ENCODE measurements at regions not wholly inside any gene's neighbourhood (a gene's known extent, or its start where the extent isn't known, plus 50 kb on each side); places are given as distances from the start of the nearest gene placed in this dataset.
A peak's percentile ranks its signal among the peaks of the same experiment; 100 is the strongest.

DNA sequence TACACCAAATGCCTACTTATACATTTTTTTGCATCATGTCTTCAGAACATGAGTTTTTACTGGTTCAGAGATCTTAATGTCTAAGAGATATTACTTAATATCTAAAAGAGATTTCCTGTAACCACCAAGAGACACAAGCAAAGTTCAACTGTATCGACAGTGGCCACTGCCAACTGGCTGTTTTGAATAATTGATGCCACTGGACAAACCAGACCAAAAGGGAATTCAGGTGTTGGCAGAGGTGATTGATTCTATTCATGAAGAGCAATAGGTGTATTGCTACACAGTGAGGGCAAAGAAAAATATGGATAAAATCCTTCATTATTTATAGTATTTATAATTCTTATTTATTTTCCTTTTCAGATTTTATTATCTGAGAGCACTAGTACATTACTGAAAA is 58.5 kb upstream of the ANKRD17 start:
- ChIA-PET CTCF (no interaction called here), POLR2A (ENCODE audit: low non-redundant PET) (no interaction called here)
- H3K9me3 ChIP-seq (ENCODE audit: low read depth, low read length, poor library complexity, severe bottlenecking) = no peaks in the 10 kb centered on the region
- H3K27ac ChIP-seq (ENCODE audit: low read depth, low read length, poor library complexity, severe bottlenecking) = no peak overlapping the region
- H3K4me1 ChIP-seq (ENCODE audit: insufficient read depth, low read length, poor library complexity, severe bottlenecking) = no peaks in the 10 kb centered on the region
- intact Hi-C loops (cut with micrococcal nuclease; ENCODE audit: unreplicated experiment) = loop anchor here (10.0 kb wide), 2 partner anchors 128 to 338 kb away; no protein-coding TSS in a partner anchor
- no peaks in the 10 kb centered on the region for H3K36me3 ChIP-seq (ENCODE audit: insufficient read depth, low read length, poor library complexity, severe bottlenecking)
- BruUV-seq (replicated peaks) = no TSS peak
- no peak for TF ChIP-seq EZH2 (IDR thresholded peaks at IDR 0.05; ENCODE audit: borderline replicate concordance, low read depth, low read length, poor library complexity, severe bottlenecking)
- no peak for DNase-seq (ENCODE audit: low spot score)
- no peaks in the 10 kb centered on the region for H3K27me3 ChIP-seq (replicated peaks; ENCODE audit: insufficient read depth, low read depth, low read length, poor library complexity)
- H3K4me3 ChIP-seq (ENCODE audit: low read depth, low read length, poor library complexity, severe bottlenecking) = no peak overlapping the region

DNA sequence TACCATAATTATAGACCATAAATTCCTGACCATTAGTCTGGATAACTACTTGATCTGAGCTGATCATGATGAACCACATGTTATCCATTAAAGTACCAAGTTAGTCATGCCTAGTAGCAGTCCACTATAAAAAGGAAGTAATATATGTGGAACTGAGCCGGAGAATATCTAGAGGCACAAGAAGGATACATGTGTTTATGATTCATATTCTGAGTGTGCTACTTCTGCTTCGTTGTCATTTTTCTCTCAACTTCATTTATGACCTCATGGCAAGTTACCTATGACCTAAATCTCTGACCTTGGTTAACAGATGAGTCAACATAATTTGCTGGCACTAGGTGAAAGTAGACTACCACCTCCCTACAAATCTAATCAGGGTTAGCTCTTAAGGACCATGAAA is 56.5 kb upstream of the ANKRD17 start:
- Histone ChIP-seq H3K27me3 (replicated peaks; ENCODE audit: insufficient read depth, low read depth, low read length, poor library complexity) (no peaks in the 10 kb centered on the region), H3K27ac (ENCODE audit: low read depth, low read length, poor library complexity, severe bottlenecking) (no peak overlapping the region), H3K4me1 (ENCODE audit: insufficient read depth, low read length, poor library complexity, severe bottlenecking) (no peaks in the 10 kb centered on the region), H3K36me3 (ENCODE audit: insufficient read depth, low read length, poor library complexity, severe bottlenecking) (no peaks in the 10 kb centered on the region), H3K9me3 (ENCODE audit: low read depth, low read length, poor library complexity, severe bottlenecking) (no peaks in the 10 kb centered on the region), H3K4me3 (ENCODE audit: low read depth, low read length, poor library complexity, severe bottlenecking) (no peak overlapping the region)
- ChIA-PET POLR2A (ENCODE audit: low non-redundant PET) (no interaction called here), CTCF (no interaction called here)
- TF ChIP-seq, protein P1, sequence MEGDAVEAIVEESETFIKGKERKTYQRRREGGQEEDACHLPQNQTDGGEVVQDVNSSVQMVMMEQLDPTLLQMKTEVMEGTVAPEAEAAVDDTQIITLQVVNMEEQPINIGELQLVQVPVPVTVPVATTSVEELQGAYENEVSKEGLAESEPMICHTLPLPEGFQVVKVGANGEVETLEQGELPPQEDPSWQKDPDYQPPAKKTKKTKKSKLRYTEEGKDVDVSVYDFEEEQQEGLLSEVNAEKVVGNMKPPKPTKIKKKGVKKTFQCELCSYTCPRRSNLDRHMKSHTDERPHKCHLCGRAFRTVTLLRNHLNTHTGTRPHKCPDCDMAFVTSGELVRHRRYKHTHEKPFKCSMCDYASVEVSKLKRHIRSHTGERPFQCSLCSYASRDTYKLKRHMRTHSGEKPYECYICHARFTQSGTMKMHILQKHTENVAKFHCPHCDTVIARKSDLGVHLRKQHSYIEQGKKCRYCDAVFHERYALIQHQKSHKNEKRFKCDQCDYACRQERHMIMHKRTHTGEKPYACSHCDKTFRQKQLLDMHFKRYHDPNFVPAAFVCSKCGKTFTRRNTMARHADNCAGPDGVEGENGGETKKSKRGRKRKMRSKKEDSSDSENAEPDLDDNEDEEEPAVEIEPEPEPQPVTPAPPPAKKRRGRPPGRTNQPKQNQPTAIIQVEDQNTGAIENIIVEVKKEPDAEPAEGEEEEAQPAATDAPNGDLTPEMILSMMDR (conservative IDR thresholded peaks at IDR 0.05; ENCODE audit: low read depth, low read length) = no peak
- no peak for TF ChIP-seq EZH2 (IDR thresholded peaks at IDR 0.05; ENCODE audit: borderline replicate concordance, low read depth, low read length, poor library complexity, severe bottlenecking)
- no peak for DNase-seq (ENCODE audit: low spot score)
- intact Hi-C loops (cut with micrococcal nuclease; ENCODE audit: unreplicated experiment) = loop anchor here (10.0 kb wide), 2 partner anchors 130 to 340 kb away; no protein-coding TSS in a partner anchor
- no TSS peak for BruUV-seq (replicated peaks)

DNA sequence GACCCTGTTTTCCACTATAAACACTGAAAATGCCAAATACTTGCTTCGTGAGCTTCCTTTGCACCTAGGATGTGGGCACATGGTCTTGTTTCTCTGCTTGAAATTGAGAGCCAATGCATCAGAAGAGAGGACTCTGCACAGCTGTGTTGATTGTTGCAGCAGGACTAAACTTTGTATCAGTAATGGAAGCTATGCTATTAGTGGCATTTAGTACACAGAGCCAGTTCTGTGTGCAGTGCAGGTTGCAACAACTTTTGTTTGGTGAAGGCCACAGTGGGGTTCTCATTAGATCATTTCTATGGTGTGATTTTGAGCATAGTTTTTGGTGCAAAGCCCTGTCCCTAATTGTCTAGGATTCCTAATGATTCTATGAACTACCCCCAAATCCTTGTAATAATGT is 54.4 kb upstream of the ANKRD17 start:
- BruUV-seq (replicated peaks) = no TSS peak
- POLR2A ChIA-PET (ENCODE audit: low non-redundant PET) = no interaction called here
- Histone ChIP-seq H3K27ac (ENCODE audit: low read depth, low read length, poor library complexity, severe bottlenecking) (no peak overlapping the region), H3K9me3 (ENCODE audit: low read depth, low read length, poor library complexity, severe bottlenecking) (no peaks in the 10 kb centered on the region), H3K27me3 (replicated peaks; ENCODE audit: insufficient read depth, low read depth, low read length, poor library complexity) (no peaks in the 10 kb centered on the region), H3K36me3 (ENCODE audit: insufficient read depth, low read length, poor library complexity, severe bottlenecking) (no peaks in the 10 kb centered on the region), H3K4me3 (ENCODE audit: low read depth, low read length, poor library complexity, severe bottlenecking) (no peak overlapping the region), H3K4me1 (ENCODE audit: insufficient read depth, low read length, poor library complexity, severe bottlenecking) (no peaks in the 10 kb centered on the region)
- intact Hi-C loops (cut with micrococcal nuclease; ENCODE audit: unreplicated experiment) = loop anchor here (10.0 kb wide), 2 partner anchors 132 to 342 kb away; no protein-coding TSS in a partner anchor
- CTCF ChIA-PET = interaction anchor here (0.6 to 0.7 kb wide), 3 partner anchors 47 to 334 kb away, joined by 3 to 4 read pairs (median 3); no protein-coding TSS in a partner anchor
- TF ChIP-seq, protein P1 (conservative IDR thresholded peaks at IDR 0.05; ENCODE audit: low read depth, low read length) = no peak
- no peak for TF ChIP-seq EZH2 (IDR thresholded peaks at IDR 0.05; ENCODE audit: borderline replicate concordance, low read depth, low read length, poor library complexity, severe bottlenecking)
- no peak for DNase-seq (ENCODE audit: low spot score)

DNA sequence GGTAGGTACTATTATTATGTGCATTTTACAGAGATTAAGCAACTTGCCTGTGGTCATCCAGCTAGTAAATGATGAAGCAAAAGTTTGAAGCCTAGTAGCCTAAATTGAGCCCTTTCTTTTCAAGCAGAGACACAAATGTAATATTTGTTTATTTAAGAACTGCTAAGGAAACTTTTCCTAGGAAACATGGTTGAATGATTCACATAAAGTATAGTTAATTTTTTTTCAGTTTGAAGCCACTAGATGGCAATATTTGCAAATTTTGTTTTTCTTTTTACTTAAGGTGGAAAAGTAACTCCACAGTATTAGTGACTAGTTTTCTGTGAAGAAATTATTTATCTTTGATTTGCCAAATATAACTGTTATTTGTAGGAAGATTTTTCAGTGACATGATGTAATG is 52.8 kb upstream of the ANKRD17 start:
- DNase-seq (ENCODE audit: low spot score) = peak; percentile 11
- H3K27me3 ChIP-seq (replicated peaks; ENCODE audit: insufficient read depth, low read depth, low read length, poor library complexity) = no peaks in the 10 kb centered on the region
- H3K27ac ChIP-seq (ENCODE audit: low read depth, low read length, poor library complexity, severe bottlenecking) = no peak overlapping the region
- no peaks in the 10 kb centered on the region for H3K9me3 ChIP-seq (ENCODE audit: low read depth, low read length, poor library complexity, severe bottlenecking)
- H3K4me1 ChIP-seq (ENCODE audit: insufficient read depth, low read length, poor library complexity, severe bottlenecking) = no peaks in the 10 kb centered on the region
- no peak overlapping the region for H3K4me3 ChIP-seq (ENCODE audit: low read depth, low read length, poor library complexity, severe bottlenecking)
- H3K36me3 ChIP-seq (ENCODE audit: insufficient read depth, low read length, poor library complexity, severe bottlenecking) = no peaks in the 10 kb centered on the region
- ChIA-PET CTCF (no interaction called here), POLR2A (ENCODE audit: low non-redundant PET) (no interaction called here)
- no TSS peak for BruUV-seq (replicated peaks)
- no peak for TF ChIP-seq EZH2 (IDR thresholded peaks at IDR 0.05; ENCODE audit: borderline replicate concordance, low read depth, low read length, poor library complexity, severe bottlenecking)
- TF ChIP-seq, protein P1 (conservative IDR thresholded peaks at IDR 0.05; ENCODE audit: low read depth, low read length) = peak; percentile 43; the same call in 1 of the 2 replicates
- intact Hi-C loops (cut with micrococcal nuclease; ENCODE audit: unreplicated experiment) = loop anchor here (10.0 kb wide), 2 partner anchors 133 to 343 kb away; no protein-coding TSS in a partner anchor
